Muscle layer of colon (tissue), 2 donors: ENCODE measurements at regions not wholly inside any gene's neighbourhood (a gene's known extent, or its start where the extent isn't known, plus 50 kb on each side); places are given as distances from the start of the nearest gene placed in this dataset.

Source experiments
- H3K27ac ChIP-seq: one replicate; pipeline ENCODE4 v1.7.0; 2013; ENCODE audit warnings: low read depth, mild to moderate bottlenecking, low read length, moderate library complexity
- H3K27me3 ChIP-seq, 2 donors: one replicate each; pipeline ENCODE4 v1.7.0; 2013; ENCODE audit warnings: low read length in 2 of 2, mild to moderate bottlenecking in 2 of 2; ENCODE audit not compliant: insufficient read depth in 2 of 2, control insufficient read depth in 1 of 2
- H3K36me3 ChIP-seq: one replicate; pipeline ENCODE4 v1.7.0; 2013; ENCODE audit warnings: mild to moderate bottlenecking, low read length; ENCODE audit not compliant: insufficient read depth
- H3K4me1 ChIP-seq: one replicate; pipeline ENCODE4 v1.7.0; 2013; ENCODE audit warnings: mild to moderate bottlenecking, low read length; ENCODE audit not compliant: insufficient read depth
- H3K4me3 ChIP-seq, 2 donors: one replicate each; pipeline ENCODE4 v1.7.0; 2013; ENCODE audit warnings: low read length in 2 of 2, low read depth in 1 of 2, mild to moderate bottlenecking in 1 of 2, moderate library complexity in 1 of 2
- H3K9ac ChIP-seq: one replicate; pipeline ENCODE4 v1.7.0; 2013; ENCODE audit warnings: low read length
- H3K9me3 ChIP-seq: one replicate; pipeline ENCODE4 v1.7.0; 2013; ENCODE audit warnings: mild to moderate bottlenecking, low read length
- donor health status: abdominal sarcoma.
- donor health status: Adenocarcinoma of cecum.

GRCh38 chr1:208944981-208945451 is 638.5 kb upstream of the CAMK1G start:
- Histone ChIP-seq H3K27ac (no peak overlapping the region), H3K4me1 (no peaks in the 10 kb centered on the region)

GRCh38 chr1:208950206-208950605 is 633.3 kb upstream of the CAMK1G start:
- Histone ChIP-seq H3K27ac (no peak overlapping the region), H3K4me1 (no peaks in the 10 kb centered on the region), H3K9ac (no peak overlapping the region), H3K4me3 (no peak overlapping the region), H3K9me3 (no peaks in the 10 kb centered on the region), H3K27me3 (no peaks in the 10 kb centered on the region), H3K36me3 (no peaks in the 10 kb centered on the region)

More at GRCh38 chr1:208944981-208945451, 638.5 kb upstream of the CAMK1G start:
- Histone ChIP-seq H3K9me3 (no peaks in the 10 kb centered on the region), H3K4me3 (no peak overlapping the region), H3K9ac (no peak overlapping the region), H3K36me3 (no peaks in the 10 kb centered on the region), H3K27me3 (no peaks in the 10 kb centered on the region)

- Histone ChIP-seq H3K4me1 (no peaks in the 10 kb centered on the region), H3K4me3 (no peak overlapping the region), H3K27ac (no peak overlapping the region), H3K9me3 (no peaks in the 10 kb centered on the region), H3K9ac (no peak overlapping the region), H3K27me3 (no peaks in the 10 kb centered on the region), H3K36me3 (no peaks in the 10 kb centered on the region)
Observed at GRCh38 chr1:208951026-208951525, 632.4 kb upstream of the CAMK1G start.

- Histone ChIP-seq H3K9ac (no peak overlapping the region), H3K27ac (no peak overlapping the region), H3K9me3 (peaks cover 3% of the 10 kb centered on the region), H3K36me3 (no peaks in the 10 kb centered on the region), H3K27me3 (no peaks in the 10 kb centered on the region), H3K4me3 (no peak overlapping the region), H3K4me1 (no peaks in the 10 kb centered on the region)
Observed at GRCh38 chr1:208951908-208952307, 631.6 kb upstream of the CAMK1G start.

- H3K36me3 ChIP-seq: no peaks in the 10 kb centered on the region
- H3K9me3 ChIP-seq: peaks cover 8% of the 10 kb centered on the region
- H3K4me3 ChIP-seq: no peak overlapping the region
- no peak overlapping the region for H3K9ac ChIP-seq
- H3K4me1 ChIP-seq: no peaks in the 10 kb centered on the region
- H3K27ac ChIP-seq: no peak overlapping the region
- no peaks in the 10 kb centered on the region for H3K27me3 ChIP-seq
Observed at GRCh38 chr1:208962867-208963266, 620.6 kb upstream of the CAMK1G start.

- H3K9me3 ChIP-seq: no peaks in the 10 kb centered on the region
- H3K4me1 ChIP-seq: no peaks in the 10 kb centered on the region
- H3K27ac ChIP-seq: no peak overlapping the region
- no peak overlapping the region for H3K9ac ChIP-seq
- no peaks in the 10 kb centered on the region for H3K27me3 ChIP-seq
- no peak overlapping the region for H3K4me3 ChIP-seq
- H3K36me3 ChIP-seq: no peaks in the 10 kb centered on the region
Observed at GRCh38 chr1:208965351-208965750, 618.2 kb upstream of the CAMK1G start.

GRCh38 chr1:208967334-208967733 is 616.2 kb upstream of the CAMK1G start:
- Histone ChIP-seq H3K4me3 (no peak overlapping the region), H3K36me3 (no peaks in the 10 kb centered on the region), H3K9ac (no peak overlapping the region), H3K9me3 (no peaks in the 10 kb centered on the region), H3K4me1 (no peaks in the 10 kb centered on the region), H3K27me3 (no peaks in the 10 kb centered on the region), H3K27ac (no peak overlapping the region)

- H3K27me3 ChIP-seq: no peaks in the 10 kb centered on the region
- no peaks in the 10 kb centered on the region for H3K36me3 ChIP-seq
- H3K4me3 ChIP-seq: no peak overlapping the region
- no peak overlapping the region for H3K27ac ChIP-seq
- H3K4me1 ChIP-seq: no peaks in the 10 kb centered on the region
- no peaks in the 10 kb centered on the region for H3K9me3 ChIP-seq
- no peak overlapping the region for H3K9ac ChIP-seq
Observed at GRCh38 chr1:208974717-208975116, 608.8 kb upstream of the CAMK1G start.

- Histone ChIP-seq H3K9me3 (no peaks in the 10 kb centered on the region), H3K27ac (no peak overlapping the region), H3K4me1 (no peaks in the 10 kb centered on the region), H3K9ac (no peak overlapping the region), H3K4me3 (no peak overlapping the region), H3K27me3 (no peaks in the 10 kb centered on the region), H3K36me3 (no peaks in the 10 kb centered on the region)
Observed at GRCh38 chr1:208975456-208975855, 608.1 kb upstream of the CAMK1G start.

GRCh38 chr1:208977012-208977411 is 606.5 kb upstream of the CAMK1G start:
- Histone ChIP-seq H3K9ac (no peak overlapping the region), H3K36me3 (no peaks in the 10 kb centered on the region), H3K4me1 (no peaks in the 10 kb centered on the region), H3K27ac (no peak overlapping the region), H3K27me3 (no peaks in the 10 kb centered on the region), H3K4me3 (no peak overlapping the region), H3K9me3 (no peaks in the 10 kb centered on the region)

- H3K4me1 ChIP-seq: no peaks in the 10 kb centered on the region
Observed at GRCh38 chr1:208977638-208978256, 605.8 kb upstream of the CAMK1G start.

GRCh38 chr1:208979776-208980175 is 603.7 kb upstream of the CAMK1G start:
- Histone ChIP-seq H3K36me3 (no peaks in the 10 kb centered on the region), H3K4me1 (no peaks in the 10 kb centered on the region), H3K27me3 (no peaks in the 10 kb centered on the region), H3K9ac (no peak overlapping the region), H3K9me3 (no peaks in the 10 kb centered on the region), H3K4me3 (no peak overlapping the region), H3K27ac (no peak overlapping the region)

More at GRCh38 chr1:208977638-208978256, 605.8 kb upstream of the CAMK1G start:
- Histone ChIP-seq H3K27ac (no peak overlapping the region), H3K9ac (no peak overlapping the region), H3K4me3 (no peak overlapping the region), H3K36me3 (no peaks in the 10 kb centered on the region), H3K27me3 (no peaks in the 10 kb centered on the region), H3K9me3 (no peaks in the 10 kb centered on the region)
